Retinal pigment epithelial cell (primary cell): ENCODE measurements at regions not wholly inside any gene's neighbourhood (a gene's known extent, or its start where the extent isn't known, plus 50 kb on each side); places are given as distances from the start of the nearest gene placed in this dataset.

Experiments used
- DNase-seq: peaks from one replicate; pipeline ENCODE4 v3.0.0-alpha.2; 2010; ENCODE audit warnings: low read depth
- H3K4me3 ChIP-seq: 2 replicates; pipeline ENCODE4 v1.5.1; 2011; ENCODE audit warnings: mild to moderate bottlenecking, low read length, control low read depth, moderate library complexity
- TF ChIP-seq, protein P1 (sequence below): conservative IDR thresholded peaks from 2 replicates; pipeline ENCODE4 v1.5.1; 2011; ENCODE audit warnings: low read depth, low read length, control low read depth, inconsistent platforms

DNA sequence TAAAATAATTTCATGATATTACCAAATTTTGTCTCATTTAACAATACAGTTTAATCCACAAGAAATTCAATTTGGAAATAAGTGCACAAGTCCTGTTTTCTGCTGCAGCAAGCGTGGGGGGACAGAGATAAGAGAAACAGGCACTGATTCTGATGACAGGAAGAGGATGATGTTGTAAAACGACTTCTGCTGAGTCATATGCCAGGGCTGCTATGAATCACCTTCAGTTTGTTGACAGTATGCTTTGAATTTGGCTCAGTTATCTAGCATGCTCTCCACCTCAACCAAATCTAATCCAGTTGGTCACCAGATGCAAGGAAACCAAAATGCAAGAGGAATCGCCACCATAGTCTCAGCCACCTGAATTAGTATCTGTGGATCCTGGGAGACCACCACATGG, 244.1 kb upstream of the MON1B start:
- TF ChIP-seq, protein P1, sequence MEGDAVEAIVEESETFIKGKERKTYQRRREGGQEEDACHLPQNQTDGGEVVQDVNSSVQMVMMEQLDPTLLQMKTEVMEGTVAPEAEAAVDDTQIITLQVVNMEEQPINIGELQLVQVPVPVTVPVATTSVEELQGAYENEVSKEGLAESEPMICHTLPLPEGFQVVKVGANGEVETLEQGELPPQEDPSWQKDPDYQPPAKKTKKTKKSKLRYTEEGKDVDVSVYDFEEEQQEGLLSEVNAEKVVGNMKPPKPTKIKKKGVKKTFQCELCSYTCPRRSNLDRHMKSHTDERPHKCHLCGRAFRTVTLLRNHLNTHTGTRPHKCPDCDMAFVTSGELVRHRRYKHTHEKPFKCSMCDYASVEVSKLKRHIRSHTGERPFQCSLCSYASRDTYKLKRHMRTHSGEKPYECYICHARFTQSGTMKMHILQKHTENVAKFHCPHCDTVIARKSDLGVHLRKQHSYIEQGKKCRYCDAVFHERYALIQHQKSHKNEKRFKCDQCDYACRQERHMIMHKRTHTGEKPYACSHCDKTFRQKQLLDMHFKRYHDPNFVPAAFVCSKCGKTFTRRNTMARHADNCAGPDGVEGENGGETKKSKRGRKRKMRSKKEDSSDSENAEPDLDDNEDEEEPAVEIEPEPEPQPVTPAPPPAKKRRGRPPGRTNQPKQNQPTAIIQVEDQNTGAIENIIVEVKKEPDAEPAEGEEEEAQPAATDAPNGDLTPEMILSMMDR = no peak
- peak; percentile 3 for DNase-seq
- H3K4me3 ChIP-seq = no peak overlapping the region

DNA sequence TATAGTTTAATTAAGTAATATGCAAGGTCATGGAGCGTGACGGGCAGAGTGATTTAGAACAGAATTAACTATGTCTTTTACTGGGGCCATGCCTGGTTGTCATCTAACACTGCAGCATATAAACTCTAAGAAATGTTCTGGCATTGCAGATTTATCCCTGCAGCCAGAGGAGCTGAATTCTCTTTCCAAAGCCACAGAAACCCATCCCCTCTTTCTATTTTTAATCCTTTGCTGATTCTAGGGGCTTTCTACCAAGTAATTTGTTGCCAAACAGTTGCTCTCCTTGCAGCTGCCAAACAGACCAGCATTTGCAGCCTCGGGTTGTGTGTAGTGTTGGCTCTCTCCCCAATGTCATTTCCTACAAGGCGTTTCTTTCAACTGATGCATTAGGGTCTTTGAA, 243.2 kb upstream of the MON1B start:
- no peak overlapping the region for H3K4me3 ChIP-seq
- no peak for DNase-seq
- TF ChIP-seq, protein P1 = no peak

DNA sequence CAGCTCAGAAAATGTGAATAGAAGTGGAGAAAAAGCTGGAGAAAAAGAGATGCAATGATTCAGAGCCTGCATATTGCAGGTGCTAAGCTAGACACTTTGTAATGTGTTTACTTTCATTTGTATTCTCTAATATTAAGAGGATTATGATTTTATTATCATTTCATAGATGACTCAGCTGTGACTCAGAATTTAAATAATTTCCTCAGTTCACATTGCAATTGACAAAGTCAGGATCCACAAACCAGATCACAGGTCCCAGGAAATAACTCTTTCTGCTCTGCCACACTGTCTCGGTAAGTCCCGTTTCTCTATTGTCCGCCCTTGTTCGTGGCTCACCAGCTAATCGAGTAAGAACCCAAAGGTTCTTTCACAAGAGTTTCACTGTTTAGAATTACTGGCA, 235.4 kb upstream of the MON1B start:
- TF ChIP-seq, protein P1 = no peak
- no peak for DNase-seq
- H3K4me3 ChIP-seq = no peak overlapping the region

DNA sequence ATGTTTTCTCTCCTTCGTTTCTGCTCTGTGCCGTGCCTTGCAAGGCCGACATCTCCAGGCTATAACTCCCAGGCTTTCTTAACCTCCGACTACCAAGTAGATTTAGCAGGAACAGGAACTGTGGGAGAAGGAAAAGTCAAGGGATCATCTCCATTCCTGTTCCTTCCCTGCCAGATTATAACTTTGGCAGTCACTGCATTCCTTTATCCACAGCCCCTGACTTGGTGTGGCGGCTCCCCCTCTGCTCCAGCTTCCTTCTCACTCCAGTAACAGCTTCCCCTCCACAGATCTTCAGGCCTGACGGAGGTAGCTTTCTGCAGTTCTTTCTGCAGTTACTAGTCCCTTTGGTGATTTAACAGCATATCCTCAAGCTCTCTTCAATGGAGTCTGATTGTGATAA, 234.6 kb upstream of the MON1B start:
- no peak for DNase-seq
- no peak overlapping the region for H3K4me3 ChIP-seq
- TF ChIP-seq, protein P1 = no peak

DNA sequence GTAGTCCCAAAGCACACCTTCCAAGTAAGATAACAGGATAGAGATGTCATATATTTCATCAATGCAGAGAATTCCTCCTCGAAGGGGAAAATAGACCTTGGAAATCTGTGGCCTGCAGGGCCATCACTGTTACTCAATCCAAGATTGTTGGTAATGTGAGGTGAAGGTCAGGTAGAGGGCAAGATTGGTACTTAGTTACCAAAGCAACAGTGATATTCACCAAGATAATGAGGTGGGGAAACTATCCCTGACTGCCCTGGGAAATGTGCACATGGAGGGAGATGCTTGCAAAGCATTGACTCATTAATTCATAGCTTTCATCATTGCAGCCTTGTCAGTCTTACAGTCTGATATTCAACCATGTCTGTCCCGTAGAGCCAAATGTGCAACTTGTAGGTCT, 234.1 kb upstream of the MON1B start:
- DNase-seq = no peak
- H3K4me3 ChIP-seq = no peak overlapping the region
- TF ChIP-seq, protein P1 = no peak

DNA sequence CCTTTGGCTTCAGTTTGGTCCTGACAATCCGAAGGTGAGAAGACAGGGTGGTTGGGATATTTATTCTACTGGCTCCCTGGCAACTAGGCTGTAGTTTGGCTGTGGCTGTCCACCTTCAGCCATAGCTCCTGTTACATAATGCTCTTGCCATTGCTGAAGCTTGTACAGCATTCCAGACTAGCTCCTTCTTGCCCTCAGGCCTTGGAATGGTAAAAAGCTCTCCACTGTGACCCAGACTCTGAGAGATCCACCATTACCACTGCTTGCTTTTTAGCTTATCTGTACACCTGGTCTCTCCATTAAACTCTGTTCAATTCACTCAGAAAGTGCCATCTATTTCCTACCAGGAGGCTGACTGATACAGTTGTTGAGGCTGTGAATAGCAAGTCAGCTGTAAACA, 231.8 kb upstream of the MON1B start:
- TF ChIP-seq, protein P1 = no peak
- no peak for DNase-seq
- H3K4me3 ChIP-seq = no peak overlapping the region

DNA sequence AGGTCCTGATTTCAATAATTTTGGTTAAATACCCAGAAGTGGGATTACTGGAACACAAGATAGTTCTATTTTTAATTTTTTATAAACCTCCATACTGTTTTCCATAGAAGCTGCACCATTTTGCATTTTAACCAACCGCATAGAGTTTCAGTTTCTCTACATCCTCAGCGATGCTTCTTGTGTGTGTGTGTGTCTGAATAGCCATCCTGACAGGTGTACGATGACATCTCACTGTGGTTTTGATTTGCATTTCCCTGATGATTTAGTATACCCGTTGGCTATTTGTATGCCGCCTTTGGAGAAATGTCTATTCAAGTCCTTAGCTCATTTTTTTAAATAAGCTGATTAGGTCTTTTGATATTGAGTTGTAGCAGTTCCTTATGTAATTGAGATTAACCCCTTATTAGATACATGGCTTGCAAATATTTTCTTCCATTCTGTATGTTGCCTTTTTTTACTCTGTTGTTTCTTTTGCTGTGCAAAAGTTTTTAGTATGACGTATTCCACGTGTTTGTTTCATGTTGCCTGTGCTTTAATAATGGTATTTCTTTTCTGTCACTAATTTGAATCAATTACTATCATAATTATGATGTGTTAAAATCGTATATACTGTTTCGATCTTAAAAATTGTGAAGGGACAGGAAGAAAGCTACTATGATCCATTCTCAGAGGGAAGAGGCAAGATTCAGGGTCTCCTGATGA, 227.2 kb upstream of the MON1B start:
- TF ChIP-seq, protein P1 = no peak
- DNase-seq = no peak

More for the DNA sequence above, 227.2 kb upstream of the MON1B start:
- no peak overlapping the region for H3K4me3 ChIP-seq
